ENCODE measurements at regions not wholly inside any gene's neighbourhood (a gene's known extent, or its start where the extent isn't known, plus 50 kb on each side); places are given as distances from the start of the nearest gene placed in this dataset.

- no peak overlapping the region for H4K91ac ChIP-seq (ENCODE audit: insufficient read length, low read depth, low read length)
- no peak overlapping the region for H3K9ac ChIP-seq (ENCODE audit: extremely low read depth, insufficient read length, low read length)
- no peak overlapping the region for H2AK5ac ChIP-seq (ENCODE audit: insufficient read length, low read length)
- H3K79me1 ChIP-seq (ENCODE audit: insufficient read depth, low read depth, low read length, poor library complexity, severe bottlenecking) = no peaks in the 10 kb centered on the region
- Mint-ChIP-seq H3K27me3 (ENCODE audit: low read depth) (no peaks in the 10 kb centered on the region), H3K9me3 (no peaks in the 10 kb centered on the region), H3K4me3 (no peak overlapping the region), H3K36me3 (ENCODE audit: insufficient read depth in 1 of 3, low read depth in 3 of 3) (no peaks in the 10 kb centered on the region), H3K27ac (no peak overlapping the region), H3K4me1 (peaks cover 3% of the 10 kb centered on the region in 2 experiments; a peak in 3 of 4 replicates)
- H3K4me1 ChIP-seq (ENCODE audit: insufficient read depth, low read length) = no peaks in the 10 kb centered on the region
- no peaks in the 10 kb centered on the region for H3K27me3 ChIP-seq (ENCODE audit: insufficient read depth, low read length)
- no peak for TF ChIP-seq CTCF (conservative IDR thresholded peaks at IDR 0.05)
- no peak overlapping the region for H2AFZ ChIP-seq (ENCODE audit: low read length)
- no peak overlapping the region for H2BK5ac ChIP-seq (ENCODE audit: insufficient read length, low read length)
- no peak overlapping the region for H3K4ac ChIP-seq (ENCODE audit: low read depth, low read length)
- H3K9me3 ChIP-seq (ENCODE audit: control insufficient read depth, low read depth, low read length) = no peaks in the 10 kb centered on the region
- H3K27ac ChIP-seq (ENCODE audit: insufficient read length, low read depth, low read length) = no peak overlapping the region
- H3K14ac ChIP-seq (ENCODE audit: insufficient read depth, low read length) = no peak overlapping the region
- no peak overlapping the region for H3T11ph ChIP-seq (ENCODE audit: low read length)
- H3K23ac ChIP-seq (ENCODE audit: insufficient read length, low read depth, low read length) = no peak overlapping the region
- H3K56ac ChIP-seq (ENCODE audit: insufficient read length, low read depth, low read length) = no peak overlapping the region
- no peak for DNase-seq
- H3K79me2 ChIP-seq (ENCODE audit: insufficient read depth, low read length) = no peaks in the 10 kb centered on the region
- H3K18ac ChIP-seq (ENCODE audit: insufficient read length, low read depth, low read length) = no peak overlapping the region
- no peak overlapping the region for H4K5ac ChIP-seq (ENCODE audit: insufficient read length, low read depth, low read length)
- H3K4me2 ChIP-seq (ENCODE audit: insufficient read depth, insufficient read length, low read length) = no peak overlapping the region
- H4K8ac ChIP-seq (replicated peaks; ENCODE audit: insufficient read length, low read depth, low read length) = no peak overlapping the region
- no peak overlapping the region for H2BK12ac ChIP-seq (ENCODE audit: insufficient read length, low read depth, low read length)
- H4K20me1 ChIP-seq (ENCODE audit: control insufficient read depth, insufficient read depth, insufficient read length) = no peaks in the 10 kb centered on the region
- H2BK120ac ChIP-seq (ENCODE audit: low read depth, low read length, poor library complexity, severe bottlenecking) = no peak overlapping the region
- no peaks in the 10 kb centered on the region for H3K23me2 ChIP-seq (ENCODE audit: insufficient read length, low read depth, low read length, poor library complexity, severe bottlenecking)
- no peak overlapping the region for H2BK15ac ChIP-seq (ENCODE audit: low read depth, low read length)
- H2BK20ac ChIP-seq (ENCODE audit: low read depth, low read length, poor library complexity, severe bottlenecking) = no peak overlapping the region
- no CpG with 5 or more reads among the region's 3 CpGs for WGBS (ENCODE audit: extremely low coverage, insufficient read length, low lambda C conversion rate)
Observed at GRCh38 chr1:239315631-239316217, 70.6 kb upstream of the CHRM3 start.
